Activated naive CD4-positive, alpha-beta T cell treated with anti-CD3 and anti-CD28 coated beads, Interleukin-2, amount 10 ng/mL, durations not matched to agents 7 days and 5 days (primary cell): ENCODE measurements at regions not wholly inside any gene's neighbourhood (a gene's known extent, or its start where the extent isn't known, plus 50 kb on each side); places are given as distances from the start of the nearest gene placed in this dataset.

Experiments used
- CTCF ChIA-PET: fragments of 350-600 bp; sonication (Branson Sonifier 250); formaldehyde crosslinking; loops from one replicate; lab custom pipeline; 2021; ENCODE audit warnings: antibody characterized with exemption; lab: Charles Lee
- DNase-seq: peaks from one replicate; pipeline ENCODE4 v3.0.0-alpha.2; 2020
- H3K27ac Mint-ChIP-seq: one replicate; pipeline ENCODE4 v1.8.0; 2021; ENCODE audit warnings: mild to moderate bottlenecking, moderate library complexity, mixed read lengths
- H3K27me3 Mint-ChIP-seq: one replicate; pipeline ENCODE4 v1.8.0; 2021; ENCODE audit warnings: mild to moderate bottlenecking, mixed read lengths
- H3K36me3 Mint-ChIP-seq: one replicate; pipeline ENCODE4 v1.8.0; 2021; ENCODE audit warnings: mixed read lengths
- H3K4me1 Mint-ChIP-seq: one replicate; pipeline ENCODE4 v1.8.0; 2021; ENCODE audit warnings: mixed read lengths
- H3K4me3 Mint-ChIP-seq: one replicate; pipeline ENCODE4 v1.8.0; 2021; ENCODE audit warnings: mild to moderate bottlenecking, moderate library complexity, mixed read lengths
- H3K9me3 Mint-ChIP-seq: one replicate; pipeline ENCODE4 v1.8.0; 2021; ENCODE audit warnings: mixed read lengths

DNA sequence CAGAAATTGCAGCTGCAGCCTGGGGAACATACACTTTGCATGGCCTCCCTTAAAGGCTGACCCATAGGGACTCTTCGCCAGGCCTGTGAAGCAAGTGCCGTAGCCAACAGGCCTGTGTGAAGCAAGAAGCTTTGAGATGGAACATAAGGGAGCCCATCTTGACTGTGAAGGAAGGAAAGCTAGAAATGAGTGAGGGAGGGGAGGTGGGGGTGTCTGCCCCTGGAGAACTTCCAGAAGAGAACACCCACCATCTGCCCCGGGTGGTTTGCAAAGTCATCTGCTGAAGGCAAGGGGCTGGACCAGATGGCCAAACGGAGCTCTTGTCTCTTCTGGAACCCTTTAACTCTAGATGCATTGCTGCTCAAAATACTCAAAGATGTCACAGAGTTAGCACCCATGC, 103.3 kb upstream of the GRIK3 start:
- no peaks in the 10 kb centered on the region for H3K9me3 Mint-ChIP-seq
- H3K27ac Mint-ChIP-seq: no peak overlapping the region
- no peak overlapping the region for H3K4me3 Mint-ChIP-seq
- CTCF ChIA-PET: no interaction called here
- H3K36me3 Mint-ChIP-seq: no peaks in the 10 kb centered on the region
- DNase-seq: no peak
- peaks cover 10% of the 10 kb centered on the region for H3K27me3 Mint-ChIP-seq
- H3K4me1 Mint-ChIP-seq: no peaks in the 10 kb centered on the region

DNA sequence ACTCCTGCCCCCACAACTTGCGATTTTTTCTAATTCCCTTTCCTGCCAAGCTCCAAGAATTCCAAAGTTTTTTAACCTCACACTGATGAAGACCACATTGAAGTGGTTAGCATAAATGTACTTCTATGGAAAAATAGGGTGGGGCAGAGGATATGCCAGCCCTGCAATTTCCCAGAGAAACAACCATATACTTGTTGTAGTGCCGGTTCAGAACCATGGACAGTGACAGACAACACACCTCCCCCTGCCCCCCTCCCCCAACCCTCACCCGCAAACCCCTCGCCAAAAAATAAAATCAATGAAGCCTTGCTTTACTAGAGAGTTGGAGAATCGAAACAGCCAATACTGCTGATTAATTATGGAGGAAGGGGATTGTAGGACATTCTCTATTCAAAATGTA, 109.5 kb upstream of the GRIK3 start:
- DNase-seq: no peak
- peaks cover 4% of the 10 kb centered on the region for H3K27me3 Mint-ChIP-seq
- no peaks in the 10 kb centered on the region for H3K36me3 Mint-ChIP-seq
- CTCF ChIA-PET: no interaction called here
- no peak overlapping the region for H3K27ac Mint-ChIP-seq
- H3K4me1 Mint-ChIP-seq: no peaks in the 10 kb centered on the region
- H3K4me3 Mint-ChIP-seq: no peak overlapping the region
- H3K9me3 Mint-ChIP-seq: no peaks in the 10 kb centered on the region

DNA sequence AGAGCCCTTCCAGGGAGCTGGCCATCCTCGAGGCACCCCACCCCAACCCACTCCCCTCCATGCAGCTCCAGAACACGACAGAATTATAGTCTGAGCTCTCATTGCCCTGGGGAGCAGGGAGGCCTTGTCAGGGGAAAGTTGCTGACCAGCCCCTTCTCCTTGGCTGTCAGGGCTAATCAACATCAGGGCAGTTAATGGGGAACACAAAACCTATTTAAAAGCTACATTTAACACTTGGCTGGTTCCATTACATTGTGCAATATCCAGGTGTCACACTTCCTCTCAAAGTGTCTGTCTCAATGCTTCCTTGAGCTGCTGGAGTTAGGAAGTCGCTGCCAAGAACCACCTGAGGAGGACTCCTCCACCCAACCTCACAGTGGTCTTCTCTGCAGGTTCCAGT, 111.8 kb upstream of the GRIK3 start:
- Mint-ChIP-seq H3K4me1 (no peaks in the 10 kb centered on the region), H3K27me3 (no peaks in the 10 kb centered on the region), H3K9me3 (no peaks in the 10 kb centered on the region), H3K4me3 (no peak overlapping the region), H3K36me3 (no peaks in the 10 kb centered on the region), H3K27ac (no peak overlapping the region)
- CTCF ChIA-PET: no interaction called here
- no peak for DNase-seq

DNA sequence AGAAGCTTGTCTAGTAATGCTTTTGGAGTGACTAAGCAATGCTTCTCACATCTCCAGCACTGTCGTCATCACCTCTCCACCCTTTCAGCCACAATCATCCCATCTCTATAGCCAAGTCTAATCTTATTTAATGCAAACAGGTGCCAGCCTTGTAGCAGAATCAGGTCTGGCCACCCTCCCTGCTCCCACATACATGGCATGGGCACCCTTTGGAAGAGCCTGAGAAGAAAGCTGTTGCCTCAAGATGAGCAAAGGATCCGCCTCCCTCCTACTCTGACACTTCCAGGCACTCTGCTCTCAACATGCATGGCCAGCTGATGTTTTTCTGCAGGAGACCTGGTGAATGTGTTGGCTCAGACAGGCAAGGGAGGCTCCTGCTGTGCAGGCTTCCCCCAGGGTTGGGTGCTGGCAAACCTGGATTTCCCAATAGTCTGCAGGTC, 113.1 kb upstream of the GRIK3 start:
- H3K36me3 Mint-ChIP-seq: no peaks in the 10 kb centered on the region
- CTCF ChIA-PET: no interaction called here
- H3K4me1 Mint-ChIP-seq: no peaks in the 10 kb centered on the region
- H3K27me3 Mint-ChIP-seq: no peaks in the 10 kb centered on the region
- no peak for DNase-seq
- H3K9me3 Mint-ChIP-seq: no peaks in the 10 kb centered on the region
- H3K27ac Mint-ChIP-seq: no peak overlapping the region
- no peak overlapping the region for H3K4me3 Mint-ChIP-seq

DNA sequence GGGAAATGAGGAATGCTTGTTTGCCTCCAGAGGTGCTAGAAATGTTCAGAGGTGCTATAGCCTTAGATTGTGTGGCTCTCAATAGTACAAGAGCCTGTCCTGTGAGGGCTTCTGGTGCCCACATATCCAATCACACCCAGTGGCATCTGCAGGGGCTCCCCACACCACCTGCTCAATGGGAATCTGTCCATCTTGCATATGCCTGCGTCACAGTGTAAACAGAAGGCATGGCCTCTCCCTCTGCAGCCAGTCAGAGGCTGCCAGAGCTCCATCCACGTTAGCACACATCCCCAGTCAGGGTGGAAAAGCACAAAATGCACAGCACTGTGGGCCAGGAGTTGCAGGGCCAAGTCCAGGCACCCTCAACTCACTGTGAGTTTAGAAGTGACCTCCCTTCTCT, 113.6 kb upstream of the GRIK3 start:
- Mint-ChIP-seq H3K27ac (no peak overlapping the region), H3K4me3 (no peak overlapping the region)

DNA sequence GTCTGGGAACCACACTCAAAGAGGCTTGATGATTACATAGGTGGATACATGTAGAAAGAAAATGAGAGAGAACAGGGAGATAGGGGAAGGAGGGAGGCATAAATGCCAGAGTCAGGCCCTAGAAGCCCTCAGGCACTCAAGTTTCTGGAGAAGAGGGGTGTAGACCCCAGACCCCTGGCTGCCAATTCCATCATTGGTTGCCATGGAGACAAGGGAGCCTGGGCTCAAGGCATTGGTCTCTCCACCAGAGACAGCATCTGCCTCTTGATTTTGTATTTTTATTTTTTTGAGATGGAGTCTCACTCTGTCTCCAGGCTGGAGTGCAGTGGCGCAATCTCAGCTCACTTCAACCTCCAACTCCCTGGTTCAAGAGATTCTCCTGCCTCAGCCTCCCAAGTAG, 114.3 kb upstream of the GRIK3 start:
- Mint-ChIP-seq H3K27ac (no peak overlapping the region), H3K27me3 (no peaks in the 10 kb centered on the region), H3K4me3 (no peak overlapping the region), H3K9me3 (no peaks in the 10 kb centered on the region), H3K36me3 (no peaks in the 10 kb centered on the region), H3K4me1 (no peaks in the 10 kb centered on the region)
- CTCF ChIA-PET: no interaction called here
- no peak for DNase-seq

More for the DNA sequence above, 113.6 kb upstream of the GRIK3 start:
- Mint-ChIP-seq H3K9me3 (no peaks in the 10 kb centered on the region), H3K27me3 (no peaks in the 10 kb centered on the region), H3K36me3 (no peaks in the 10 kb centered on the region), H3K4me1 (no peaks in the 10 kb centered on the region)
- DNase-seq: no peak
- CTCF ChIA-PET: no interaction called here

DNA sequence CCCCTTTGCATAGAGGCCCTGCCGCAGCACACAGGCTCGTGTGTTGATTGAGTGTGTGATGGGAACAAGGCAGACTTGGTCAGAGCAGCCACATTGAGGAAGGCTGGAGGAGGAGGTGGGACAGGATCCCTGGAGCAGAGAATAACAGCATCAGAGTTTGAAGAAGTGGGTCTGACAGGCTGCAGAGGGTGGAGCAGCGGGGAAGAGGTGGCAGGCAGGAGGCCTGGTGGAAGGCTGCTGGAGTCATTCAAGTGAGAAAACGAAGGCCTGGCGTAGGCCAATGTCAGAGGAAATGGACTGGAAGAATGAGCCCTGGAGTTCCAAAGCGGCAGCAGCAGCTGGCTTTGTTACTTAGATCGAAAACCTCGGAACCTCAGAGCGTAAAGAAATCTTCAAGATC, 115.0 kb upstream of the GRIK3 start:
- Mint-ChIP-seq H3K27me3 (no peaks in the 10 kb centered on the region), H3K9me3 (no peaks in the 10 kb centered on the region), H3K27ac (no peak overlapping the region), H3K4me1 (no peaks in the 10 kb centered on the region), H3K4me3 (no peak overlapping the region), H3K36me3 (no peaks in the 10 kb centered on the region)
- CTCF ChIA-PET: no interaction called here
- no peak for DNase-seq

DNA sequence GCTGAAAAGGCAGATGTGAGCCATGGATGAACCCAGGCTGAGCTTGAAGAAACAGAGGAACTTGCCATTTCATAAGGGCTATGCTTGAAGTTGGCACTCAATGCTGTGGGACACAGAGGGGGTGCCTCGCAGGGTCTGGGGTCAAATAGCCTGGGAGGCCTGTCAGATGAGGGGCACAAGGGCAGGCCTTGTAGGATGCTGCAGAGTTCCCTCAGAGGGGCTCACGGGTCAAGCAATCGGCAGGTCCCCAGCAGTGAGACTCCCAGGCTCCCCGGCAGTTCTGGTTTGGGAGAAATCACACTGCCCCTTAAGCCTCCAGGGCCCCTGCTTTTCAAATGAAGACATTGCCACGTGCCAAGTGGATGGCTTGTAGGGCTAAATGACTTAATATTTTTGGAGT, 116.7 kb upstream of the GRIK3 start:
- no peak for DNase-seq
- Mint-ChIP-seq H3K27ac (no peak overlapping the region), H3K9me3 (no peaks in the 10 kb centered on the region), H3K4me3 (no peak overlapping the region), H3K4me1 (no peaks in the 10 kb centered on the region), H3K36me3 (no peaks in the 10 kb centered on the region), H3K27me3 (no peaks in the 10 kb centered on the region)
- CTCF ChIA-PET: no interaction called here

DNA sequence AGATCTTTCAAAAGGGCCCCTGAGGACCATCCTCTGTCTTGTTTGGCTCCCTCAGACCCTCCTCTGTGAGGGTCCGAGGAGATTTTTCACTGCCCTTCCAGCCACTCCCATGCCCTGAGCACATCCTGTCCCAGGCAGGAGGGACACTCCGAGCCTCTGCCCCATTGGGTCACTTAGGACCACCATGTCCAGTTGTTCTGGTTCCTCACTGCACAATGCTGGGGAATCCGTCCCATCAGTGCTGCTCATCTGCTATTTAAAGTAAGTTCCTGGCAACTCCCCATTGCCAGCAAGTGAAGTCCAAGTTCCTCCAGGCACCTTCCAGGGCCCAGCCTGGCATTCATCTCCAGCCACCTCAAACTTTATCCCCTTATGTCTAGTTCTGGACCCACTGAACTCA, 117.5 kb upstream of the GRIK3 start:
- no peak overlapping the region for H3K4me3 Mint-ChIP-seq
- H3K9me3 Mint-ChIP-seq: no peaks in the 10 kb centered on the region
- no peak for DNase-seq
- H3K4me1 Mint-ChIP-seq: no peaks in the 10 kb centered on the region
- no peaks in the 10 kb centered on the region for H3K27me3 Mint-ChIP-seq
- CTCF ChIA-PET: no interaction called here
- no peak overlapping the region for H3K27ac Mint-ChIP-seq
- no peaks in the 10 kb centered on the region for H3K36me3 Mint-ChIP-seq

DNA sequence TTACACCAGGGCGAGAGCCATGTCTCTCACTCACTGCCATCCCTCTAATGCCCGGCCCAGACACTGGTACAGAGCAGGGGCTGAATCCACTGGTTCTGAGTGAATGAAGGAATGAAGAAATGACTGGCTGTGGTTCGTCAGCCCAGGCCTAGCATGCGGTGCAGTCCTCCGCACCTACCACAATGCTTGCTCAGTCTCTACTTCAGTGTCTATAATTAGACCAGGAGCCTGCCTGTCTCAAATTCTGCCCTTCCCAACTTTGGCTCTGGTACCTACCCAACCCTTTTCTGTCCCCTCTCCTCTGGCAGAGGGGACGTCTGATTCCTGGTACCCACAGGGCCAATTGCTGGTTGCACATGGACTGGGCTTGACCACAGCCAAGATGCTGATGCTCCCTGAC, 118.2 kb upstream of the GRIK3 start:
- H3K4me1 Mint-ChIP-seq: no peaks in the 10 kb centered on the region
- CTCF ChIA-PET: no interaction called here

DNA sequence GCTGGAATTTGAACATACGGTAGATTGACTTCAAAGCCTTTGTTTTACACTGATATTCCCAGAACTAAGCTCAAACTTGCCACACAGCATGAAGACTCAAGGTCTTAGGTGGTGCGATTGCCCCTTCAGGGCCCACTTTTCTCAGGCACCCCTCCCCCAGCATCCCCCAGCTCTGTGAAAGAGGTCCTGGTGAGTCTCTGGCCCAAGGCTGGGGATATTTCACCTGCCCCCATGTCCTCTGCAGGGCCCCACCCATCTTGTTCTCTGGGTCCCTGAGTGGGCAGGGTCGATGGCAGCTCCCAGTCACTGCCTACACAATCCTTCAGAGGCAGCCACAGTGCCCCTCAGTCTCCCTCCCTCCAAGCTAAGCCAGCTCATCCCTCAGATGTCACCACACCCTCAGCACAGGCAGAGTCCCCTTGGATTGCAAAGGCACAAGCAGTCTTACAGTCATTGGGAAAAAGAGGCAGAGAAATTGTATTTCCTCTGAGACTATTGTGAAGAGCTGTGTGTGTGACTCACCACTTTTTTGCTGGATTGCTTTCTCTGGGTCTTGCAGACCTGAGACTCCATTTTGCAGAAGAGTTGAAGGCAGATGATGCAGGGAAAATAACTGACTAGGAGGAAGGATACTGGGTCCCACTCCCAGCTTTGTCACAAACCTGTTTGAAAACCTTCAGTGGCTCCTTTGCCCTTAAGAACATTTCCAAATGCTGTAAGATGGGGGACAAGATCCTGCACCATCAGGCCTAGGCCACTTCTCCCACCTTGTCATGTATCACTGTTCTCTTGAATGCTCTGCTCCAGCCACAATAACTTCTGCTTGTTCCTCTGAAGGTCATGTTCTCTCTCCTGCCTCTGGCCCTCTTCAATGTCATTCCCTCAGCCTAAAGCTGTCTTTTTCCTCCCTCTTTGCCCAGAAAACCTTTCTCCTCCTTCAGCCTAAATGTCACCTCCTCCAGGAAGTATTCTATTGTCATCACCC, 119.1 kb upstream of the GRIK3 start:
- Mint-ChIP-seq H3K9me3 (no peaks in the 10 kb centered on the region), H3K36me3 (no peaks in the 10 kb centered on the region), H3K27me3 (no peaks in the 10 kb centered on the region), H3K27ac (no peak overlapping the region), H3K4me1 (no peaks in the 10 kb centered on the region), H3K4me3 (no peak overlapping the region)
- DNase-seq: no peak
- CTCF ChIA-PET: no interaction called here

More for the DNA sequence above, 118.2 kb upstream of the GRIK3 start:
- no peak for DNase-seq
- Mint-ChIP-seq H3K27me3 (no peaks in the 10 kb centered on the region), H3K9me3 (no peaks in the 10 kb centered on the region), H3K4me3 (no peak overlapping the region), H3K36me3 (no peaks in the 10 kb centered on the region), H3K27ac (no peak overlapping the region)

DNA sequence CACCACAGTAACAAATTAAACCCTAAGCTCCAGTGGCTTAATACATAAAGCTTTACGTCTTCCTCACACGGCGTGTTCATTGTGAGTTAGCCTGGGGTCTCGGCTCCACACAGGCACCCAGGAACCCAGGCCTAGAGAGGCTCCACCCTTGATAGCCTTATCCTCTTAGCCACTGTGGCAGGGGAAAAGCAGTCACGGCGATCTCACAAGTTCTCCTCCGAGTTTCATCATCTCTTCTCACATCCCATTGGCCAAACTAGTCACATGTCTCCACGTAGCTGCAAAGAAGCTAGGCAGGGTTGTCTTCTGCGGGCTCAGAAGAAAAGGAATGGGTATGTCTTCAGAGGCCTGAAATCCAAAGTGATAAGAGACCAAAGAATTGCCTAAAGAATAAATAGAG, 122.3 kb upstream of the GRIK3 start:
- Mint-ChIP-seq H3K4me3 (no peak overlapping the region), H3K9me3 (no peaks in the 10 kb centered on the region), H3K36me3 (no peaks in the 10 kb centered on the region), H3K27ac (no peak overlapping the region), H3K4me1 (no peaks in the 10 kb centered on the region), H3K27me3 (no peaks in the 10 kb centered on the region)
- CTCF ChIA-PET: no interaction called here
- no peak for DNase-seq

DNA sequence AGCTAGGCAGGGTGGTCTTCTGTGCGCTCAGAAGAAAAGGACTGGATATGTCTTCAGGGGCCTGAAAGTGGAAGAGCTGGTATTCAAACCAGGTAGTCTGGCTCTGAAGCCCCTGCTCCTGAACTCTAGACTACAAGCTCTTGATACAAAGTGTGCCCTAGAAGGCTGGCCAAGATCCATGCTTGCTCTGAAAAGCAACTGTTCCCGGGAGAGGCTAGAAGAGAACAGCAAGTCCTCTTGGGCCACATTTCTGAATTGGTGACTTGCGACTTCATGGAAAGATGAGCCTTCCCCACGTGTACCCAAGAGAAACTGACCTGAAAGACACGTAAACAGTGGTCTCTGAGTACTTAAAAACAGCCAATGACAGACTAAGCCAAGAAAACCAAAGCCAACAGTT, 123.3 kb upstream of the GRIK3 start:
- CTCF ChIA-PET: no interaction called here
- Mint-ChIP-seq H3K4me1 (no peaks in the 10 kb centered on the region), H3K4me3 (no peak overlapping the region), H3K27ac (no peak overlapping the region), H3K9me3 (no peaks in the 10 kb centered on the region), H3K36me3 (no peaks in the 10 kb centered on the region), H3K27me3 (no peaks in the 10 kb centered on the region)
- DNase-seq: no peak

DNA sequence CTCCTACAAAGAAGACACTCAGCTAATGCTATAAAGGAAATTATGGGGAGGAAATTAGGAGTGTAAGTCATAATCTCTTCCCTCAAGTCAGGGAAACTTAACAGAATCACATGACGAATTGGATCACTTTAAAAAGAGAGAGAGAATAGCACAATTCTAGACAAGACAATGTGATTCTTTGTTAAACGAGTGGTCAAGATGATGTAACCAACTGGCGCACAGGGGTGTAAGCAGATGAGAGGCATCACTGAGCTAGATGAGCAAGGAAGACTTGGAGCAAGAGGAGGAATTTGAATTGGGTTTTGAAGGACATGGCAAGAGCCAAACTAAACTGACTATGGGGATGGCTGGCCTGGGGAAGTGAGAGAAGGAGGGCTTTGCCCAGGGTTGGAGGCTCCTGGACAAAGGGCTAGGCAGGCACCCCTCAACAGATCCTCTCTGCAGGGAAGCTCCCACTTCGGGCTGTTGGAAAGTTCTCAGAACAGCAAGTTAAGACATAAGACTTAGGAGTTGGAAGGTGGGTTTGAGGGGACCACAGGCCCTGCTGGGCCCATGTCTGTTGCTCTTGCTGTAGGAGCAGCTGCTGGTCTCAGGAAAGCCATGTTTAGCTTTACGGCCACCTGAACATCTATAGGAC, 123.9 kb upstream of the GRIK3 start:
- no peaks in the 10 kb centered on the region for H3K9me3 Mint-ChIP-seq
- DNase-seq: no peak
- H3K27ac Mint-ChIP-seq: no peak overlapping the region
- no peaks in the 10 kb centered on the region for H3K27me3 Mint-ChIP-seq
- CTCF ChIA-PET: no interaction called here
- no peak overlapping the region for H3K4me3 Mint-ChIP-seq
- no peaks in the 10 kb centered on the region for H3K36me3 Mint-ChIP-seq
- no peaks in the 10 kb centered on the region for H3K4me1 Mint-ChIP-seq

DNA sequence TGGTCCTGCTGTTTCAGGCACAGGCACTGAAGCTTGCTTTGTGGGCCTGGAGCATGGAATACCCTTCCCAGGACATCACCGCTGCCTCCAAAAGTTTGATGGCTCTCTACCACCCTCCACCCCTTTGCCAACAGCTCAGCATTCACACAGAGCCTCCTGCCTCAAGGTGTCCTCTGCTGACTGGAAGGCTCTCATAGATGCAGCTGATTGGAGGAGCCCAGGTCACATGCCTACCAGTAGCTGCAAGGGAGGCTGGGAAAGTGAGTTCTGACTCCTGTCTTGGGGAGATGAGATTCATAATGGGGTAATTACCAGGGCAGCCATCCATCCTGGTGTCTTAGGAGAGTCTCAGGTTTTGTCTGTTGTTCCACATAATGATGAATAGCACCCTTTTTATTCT, 124.8 kb upstream of the GRIK3 start:
- CTCF ChIA-PET: no interaction called here
- Mint-ChIP-seq H3K36me3 (no peaks in the 10 kb centered on the region), H3K27me3 (no peaks in the 10 kb centered on the region)

More for the DNA sequence above, 124.8 kb upstream of the GRIK3 start:
- DNase-seq: no peak
- H3K4me1 Mint-ChIP-seq: no peaks in the 10 kb centered on the region
- no peak overlapping the region for H3K4me3 Mint-ChIP-seq
- no peaks in the 10 kb centered on the region for H3K9me3 Mint-ChIP-seq
- no peak overlapping the region for H3K27ac Mint-ChIP-seq
